B cell (primary cell): ENCODE measurements at regions not wholly inside any gene's neighbourhood (a gene's known extent, or its start where the extent isn't known, plus 50 kb on each side); places are given as distances from the start of the nearest gene placed in this dataset.

ENCODE experiments used
- ATAC-seq: fragments of 200-7000 bp; cut with Tn5 transposase; one replicate; pipeline ENCODE4 v1.10.0; 2021; ENCODE audit warnings: low read depth, mild to moderate bottlenecking, moderate number of reproducible peaks, moderate library complexity
- CTCF ChIA-PET: fragments of 350-600 bp; sonication (Branson Sonifier 250); formaldehyde crosslinking; loops from one replicate; lab custom pipeline; 2021; ENCODE audit warnings: antibody characterized with exemption, inconsistent platforms; lab: Charles Lee
- POLR2A ChIA-PET: fragments of 350-600 bp; sonication (Branson Sonifier 250); formaldehyde crosslinking; loops from one replicate; lab custom pipeline; 2021; ENCODE audit warnings: antibody characterized with exemption; lab: Charles Lee
- DNase-seq: peaks from one replicate; pipeline ENCODE4 v3.0.0; 2013
- H2AFZ ChIP-seq: 2 replicates; pipeline ENCODE4 v1.6.1; 2012; ENCODE audit warnings: mild to moderate bottlenecking, low read depth, low read length; ENCODE audit not compliant: insufficient read depth, poor library complexity, severe bottlenecking
- H3K27ac ChIP-seq, 2 donors: 1 replicate in 1 of 2; 2 replicates in 1 of 2; pipeline ENCODE4 v1.5.1; 2012 to 2013; ENCODE audit warnings: low read length in 2 of 2, mild to moderate bottlenecking in 2 of 2, moderate library complexity in 1 of 2
- H3K27me3 ChIP-seq, 4 experiments: fragments of 200-600 bp in 1 of 4; sonication (generic) in 1 of 4; replicated peaks in 1 of 4; 1 replicate in 2 of 4; 2 replicates in 2 of 4; pipeline versions ENCODE4 v1.6.1 to v1.7.0; 2013 to 2016; ENCODE audit warnings: low read length in 3 of 4, mild to moderate bottlenecking in 2 of 4, mixed read lengths in 1 of 4, moderate library complexity in 1 of 4; ENCODE audit not compliant: insufficient read depth in 4 of 4, control insufficient read depth in 3 of 4; ENCODE audit errors: control extremely low read depth in 1 of 4
- H3K36me3 ChIP-seq, 2 experiments: replicated peaks in 1 of 2; 1 replicate in 1 of 2; 2 replicates in 1 of 2; pipeline versions ENCODE4 v1.6.1 to v1.7.1; 2013; ENCODE audit warnings: low read length in 1 of 2; ENCODE audit not compliant: insufficient read depth in 2 of 2, control insufficient read depth in 1 of 2; ENCODE audit errors: control extremely low read depth in 1 of 2, extremely low read depth in 1 of 2
- H3K4me1 ChIP-seq, 2 donors: fragments of 200-600 bp in 1 of 2; sonication (generic) in 1 of 2; 1 replicate in 1 of 2; 2 replicates in 1 of 2; pipeline versions ENCODE4 v1.5.1 to v1.6.1; 2013 to 2017; ENCODE audit warnings: low read length in 2 of 2; ENCODE audit not compliant: control insufficient read depth in 2 of 2, insufficient read depth in 2 of 2
- H3K4me2 ChIP-seq: replicated peaks from 2 replicates; pipeline ENCODE3; 2012; ENCODE audit warnings: mild to moderate bottlenecking, low read depth, low read length; ENCODE audit not compliant: poor library complexity, severe bottlenecking
- H3K4me3 ChIP-seq, 5 experiments: fragments of 200-600 bp in 1 of 5; sonication (generic) in 1 of 5; 1 replicate in 3 of 5; 2 replicates in 2 of 5; pipeline versions ENCODE4 v1.5.1 to v1.7.0; 2011 to 2016; ENCODE audit warnings: low read length in 4 of 5, mild to moderate bottlenecking in 4 of 5, low read depth in 2 of 5, control low read depth in 1 of 5, moderate library complexity in 1 of 5; ENCODE audit not compliant: insufficient read depth in 1 of 5; ENCODE audit errors: control extremely low read depth in 1 of 5, extremely low read depth in 1 of 5
- H3K79me2 ChIP-seq: fragments of 200-600 bp; sonication (generic); one replicate; pipeline ENCODE4 v1.6.0; 2016; ENCODE audit warnings: low read length; ENCODE audit not compliant: control insufficient read depth, insufficient read depth
- H3K9ac ChIP-seq: fragments of 200-600 bp; sonication (generic); 2 replicates; pipeline ENCODE4 v1.6.1; 2017; ENCODE audit warnings: mild to moderate bottlenecking, low read length, moderate library complexity
- H3K9me3 ChIP-seq, 3 donors: one replicate each; pipeline versions ENCODE4 v1.6.1 to v1.7.1; 2013; ENCODE audit warnings: low read length in 2 of 3; ENCODE audit not compliant: control insufficient read depth in 2 of 3, insufficient read depth in 1 of 3; ENCODE audit errors: control extremely low read depth in 1 of 3
- H4K20me1 ChIP-seq: 2 replicates; pipeline ENCODE4 v1.6.0; 2012; ENCODE audit warnings: mild to moderate bottlenecking, low read length; ENCODE audit not compliant: insufficient read depth, control insufficient read depth, poor library complexity, severe bottlenecking
- H3K27ac Mint-ChIP-seq: one replicate; pipeline ENCODE4 v1.8.0; 2021; ENCODE audit warnings: mixed read lengths
- H3K27me3 Mint-ChIP-seq: one replicate; pipeline ENCODE4 v1.8.0; 2021; ENCODE audit warnings: mixed read lengths
- H3K4me1 Mint-ChIP-seq: one replicate; pipeline ENCODE4 v1.8.0; 2021; ENCODE audit warnings: mixed read lengths
- H3K4me3 Mint-ChIP-seq: one replicate; pipeline ENCODE4 v1.8.0; 2021; ENCODE audit warnings: mixed read lengths
- H3K9me3 Mint-ChIP-seq: one replicate; pipeline ENCODE4 v1.8.0; 2022; ENCODE audit warnings: mixed read lengths; ENCODE audit not compliant: insufficient read depth
- CTCF ChIP-seq: fragments of 200-600 bp; IDR thresholded peaks from one replicate; pipeline ENCODE4 v1.8.0; 2022; ENCODE audit warnings: antibody characterized with exemption, mild to moderate bottlenecking
- EZH2 ChIP-seq: IDR thresholded peaks from 2 replicates; pipeline ENCODE4 v1.6.1; 2012; ENCODE audit warnings: borderline replicate concordance, low read depth, mild to moderate bottlenecking, moderate library complexity, low read length; ENCODE audit not compliant: insufficient read depth, poor library complexity, severe bottlenecking
- WGBS: methylation state at CpG from one replicate; pipeline ENCODE4 v1.1.5; 2013; ENCODE audit warnings: missing lambda C conversion rate; ENCODE audit not compliant: insufficient coverage; 5-methylcytosine and 5-hydroxymethylcytosine counted together
- intact Hi-C: fragments of 100-400 bp; cut with micrococcal nuclease; formaldehyde crosslinking; loops from one replicate; pipeline ENCODE4 v1.10.0; 2022

- 92% methylated on average over 2 of the region's 2 CpGs for WGBS
- Histone ChIP-seq H3K4me2 (no peak overlapping the region), H3K4me1 (peaks cover 10 to 18% of the 10 kb centered on the region in 2 donors), H3K9me3 (peaks cover 0 to 7% (median 0%) of the 10 kb centered on the region in 3 donors), H3K36me3 (no peaks in the 10 kb centered on the region), H3K27me3 (peaks cover 0 to 24% (median 14%) of the 10 kb centered on the region in 4 experiments), H4K20me1 (no peaks in the 10 kb centered on the region), H3K79me2 (no peaks in the 10 kb centered on the region), H3K27ac (no peak overlapping the region), H3K9ac (no peak overlapping the region), H2AFZ (no peak overlapping the region), H3K4me3 (no peak overlapping the region)
- ATAC-seq (no peak), DNase-seq (no peak)
- Mint-ChIP-seq H3K4me1 (peaks cover 16% of the 10 kb centered on the region), H3K27me3 (peaks cover 54% of the 10 kb centered on the region), H3K4me3 (no peak overlapping the region), H3K9me3 (no peaks in the 10 kb centered on the region), H3K27ac (no peak overlapping the region)
- TF ChIP-seq CTCF (no peak), EZH2 (no peak)
- intact Hi-C loops = no loop called here
- ChIA-PET POLR2A (no interaction called here), CTCF (no interaction called here)
These were observed 530.0 kb upstream of the ID2 start for GRCh38 chr2:8151888-8152287.

GRCh38 chr2:8152392-8153257, 529.2 kb upstream of the ID2 start:
- Histone ChIP-seq H4K20me1 (no peaks in the 10 kb centered on the region), H3K9me3 (peaks cover 0 to 11% (median 0%) of the 10 kb centered on the region in 3 donors), H3K27ac (no peak overlapping the region), H3K4me1 (peaks cover 10 to 18% of the 10 kb centered on the region in 2 donors), H3K27me3 (peaks cover 0 to 31% (median 16%) of the 10 kb centered on the region in 4 experiments), H3K79me2 (no peaks in the 10 kb centered on the region), H3K4me3 (no peak overlapping the region), H3K9ac (no peak overlapping the region), H3K4me2 (peak overlapping the region; percentile 38), H3K36me3 (no peaks in the 10 kb centered on the region), H2AFZ (no peak overlapping the region)
- H3K27ac Mint-ChIP-seq = no peak overlapping the region
- TF ChIP-seq CTCF = no peak
- no peak for TF ChIP-seq EZH2
- DNase-seq (peak; percentile 49), ATAC-seq (peak; percentile 61)
- H3K27me3 Mint-ChIP-seq = peaks cover 54% of the 10 kb centered on the region
- H3K9me3 Mint-ChIP-seq = no peaks in the 10 kb centered on the region
- H3K4me1 Mint-ChIP-seq = peaks cover 16% of the 10 kb centered on the region
- ChIA-PET CTCF (no interaction called here), POLR2A (no interaction called here)
- H3K4me3 Mint-ChIP-seq = no peak overlapping the region
- 49% methylated on average over 8 of the region's 11 CpGs for WGBS
- intact Hi-C loops = no loop called here
